CD4-positive, alpha-beta T cell treated with Interleukin-6 at 100 ng/mL for 8 hours (primary cell): ENCODE measurements at regions not wholly inside any gene's neighbourhood (a gene's known extent, or its start where the extent isn't known, plus 50 kb on each side); places are given as distances from the start of the nearest gene placed in this dataset.

Experiments
- DNase-seq: peaks from one replicate; pipeline ENCODE4 v3.0.0-alpha.2; 2020; ENCODE audit warnings: mixed read lengths, low spot score

DNA sequence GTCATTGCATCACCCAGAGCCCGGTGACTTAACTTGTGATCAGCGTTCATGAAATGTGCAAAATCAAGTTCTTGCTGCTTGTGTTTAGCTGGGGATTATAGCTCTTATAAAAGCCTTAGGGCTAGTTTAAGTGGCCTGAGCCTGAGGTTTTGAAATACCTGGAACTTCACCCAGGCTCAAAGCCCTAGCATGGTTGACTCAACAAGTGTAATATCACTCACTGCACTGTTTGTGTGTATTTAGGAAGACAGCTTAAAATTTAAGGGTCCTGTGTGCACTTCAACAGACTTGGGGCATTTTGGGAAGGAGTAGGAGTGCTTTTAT lies 489.5 kb downstream of the GATA3 start:
- no peak for DNase-seq

DNA sequence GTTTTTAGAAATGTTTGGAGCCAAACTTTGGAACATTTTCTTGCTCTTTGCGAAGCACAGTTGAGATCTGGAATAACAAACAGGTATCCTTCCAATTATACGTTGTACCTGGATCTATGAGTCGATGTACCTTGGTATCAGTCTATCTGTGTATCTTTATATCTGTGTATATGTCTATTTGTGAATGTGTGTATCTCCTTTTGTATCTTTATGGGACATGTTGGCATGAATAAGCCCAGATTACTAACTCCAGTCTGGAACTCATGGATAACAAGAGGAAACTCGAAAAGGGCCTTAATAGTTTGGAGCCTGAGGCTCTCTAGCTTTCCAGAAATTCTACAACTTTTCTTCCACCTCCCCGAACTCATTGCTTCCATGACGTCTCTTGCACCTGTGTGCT lies 490.0 kb downstream of the GATA3 start:
- no peak for DNase-seq

DNA sequence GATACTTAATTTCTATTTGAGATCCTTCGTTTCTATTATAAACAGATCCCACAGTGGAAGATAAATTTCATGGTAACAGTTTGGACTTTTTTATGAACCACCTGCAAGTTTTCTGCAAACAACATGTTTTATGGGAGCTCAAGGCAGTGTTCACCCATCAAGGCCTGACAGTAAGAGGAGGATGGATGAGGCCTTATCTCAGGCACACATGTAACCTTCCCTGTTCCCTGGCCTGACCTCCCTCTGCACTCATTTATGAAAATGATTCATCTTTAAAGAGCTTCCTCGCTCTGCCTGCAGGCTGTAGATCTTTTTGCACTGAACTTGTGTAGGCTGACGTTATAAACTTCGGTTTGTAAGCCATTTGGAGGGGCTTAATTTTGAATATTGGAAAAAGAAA lies 500.1 kb downstream of the GATA3 start:
- DNase-seq, result no peak

DNA sequence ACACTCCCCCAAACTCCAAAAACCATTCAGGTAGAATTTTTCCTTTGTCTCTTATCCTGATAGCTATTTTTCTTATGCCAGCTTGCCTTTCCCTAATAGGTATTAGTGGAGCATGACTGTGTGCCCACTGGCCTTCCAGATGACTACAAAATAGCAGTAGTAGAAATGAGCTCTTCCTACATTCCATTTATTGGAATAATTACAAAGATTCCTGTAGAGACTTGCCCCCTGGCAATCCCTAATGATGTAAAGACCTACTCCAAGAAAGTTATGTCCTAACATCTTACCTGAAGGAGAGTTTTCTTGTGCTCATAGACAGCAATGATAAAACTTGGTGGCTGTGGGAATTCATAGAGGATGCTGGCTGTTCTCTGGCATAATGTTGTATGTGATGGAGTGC lies 501.8 kb downstream of the GATA3 start:
- no peak for DNase-seq

DNA sequence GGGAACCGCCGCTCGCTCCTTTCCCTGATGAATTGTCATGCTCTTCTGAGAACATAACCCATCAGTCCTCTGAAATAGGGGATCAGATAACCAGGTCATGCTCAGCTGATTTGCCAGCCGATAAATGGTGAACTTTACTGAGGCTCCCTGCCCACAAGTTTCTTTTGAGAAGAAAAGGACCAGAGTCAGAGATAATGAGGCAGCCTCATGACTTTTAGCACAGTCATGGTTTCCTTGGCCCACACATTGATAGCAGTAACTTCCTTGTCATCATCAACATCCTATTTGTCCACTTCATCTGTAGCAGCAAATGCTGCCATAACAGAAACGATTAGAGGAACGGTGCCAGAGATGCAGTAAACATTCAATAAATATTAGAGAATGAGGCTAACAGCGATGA lies 509.0 kb downstream of the GATA3 start:
- no peak for DNase-seq

DNA sequence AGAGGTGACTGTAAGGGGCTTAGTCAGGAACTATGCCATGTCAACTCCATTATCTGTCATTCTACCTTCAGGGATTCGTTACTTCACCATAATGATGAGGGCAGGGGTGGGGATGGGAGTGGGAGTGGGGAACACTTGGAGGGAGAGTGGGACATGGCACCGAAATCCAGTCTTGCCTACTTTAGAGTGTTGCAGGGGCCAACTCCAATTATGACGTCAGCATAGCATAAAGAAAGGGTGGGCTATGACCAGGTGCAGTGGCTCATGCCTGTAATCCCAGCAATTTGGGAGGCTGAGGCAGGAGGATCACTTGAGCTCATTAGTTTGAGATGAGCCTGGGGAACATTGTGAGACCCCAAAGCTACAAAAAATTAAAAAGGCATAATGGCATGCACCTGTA lies 512.2 kb downstream of the GATA3 start:
- DNase-seq, result no peak

DNA sequence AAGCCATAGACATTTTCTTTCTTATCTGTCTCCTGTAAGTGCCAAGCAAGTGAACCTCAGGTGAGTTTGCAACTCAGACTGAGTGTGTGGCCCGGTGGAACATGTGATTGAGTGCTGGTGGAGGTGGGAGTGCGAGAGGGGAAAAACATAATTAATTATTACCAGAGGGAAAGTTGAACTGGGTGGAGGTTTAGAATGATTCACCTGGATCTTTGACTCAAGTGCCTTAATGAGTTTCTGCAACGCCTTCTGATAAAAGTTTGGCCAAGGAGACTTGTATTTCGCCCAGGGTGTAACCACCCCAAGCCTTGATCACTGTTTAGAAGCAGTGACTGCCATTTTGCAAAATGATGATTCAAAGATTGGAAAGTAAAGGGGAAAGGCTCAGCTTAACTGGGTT lies 513.9 kb downstream of the GATA3 start:
- DNase-seq, result no peak

DNA sequence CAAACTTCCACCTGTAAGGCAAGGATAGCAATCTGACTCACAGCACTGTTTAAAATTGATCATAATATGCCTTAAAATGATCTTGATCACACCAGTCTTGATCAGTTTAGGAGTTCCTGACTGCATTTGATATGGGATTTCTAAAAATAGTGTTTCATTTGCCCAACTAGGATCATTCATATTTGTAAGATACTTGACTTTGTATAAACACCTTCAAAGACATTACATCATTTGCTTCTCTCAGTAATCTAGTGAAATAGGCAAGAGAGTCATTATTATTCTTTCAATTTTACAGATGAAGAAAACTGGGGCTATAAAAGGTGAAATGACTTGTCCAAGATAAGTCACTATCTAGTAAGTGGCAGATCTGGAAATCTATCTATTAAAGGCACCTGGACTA lies 521.1 kb downstream of the GATA3 start:
- no peak for DNase-seq

DNA sequence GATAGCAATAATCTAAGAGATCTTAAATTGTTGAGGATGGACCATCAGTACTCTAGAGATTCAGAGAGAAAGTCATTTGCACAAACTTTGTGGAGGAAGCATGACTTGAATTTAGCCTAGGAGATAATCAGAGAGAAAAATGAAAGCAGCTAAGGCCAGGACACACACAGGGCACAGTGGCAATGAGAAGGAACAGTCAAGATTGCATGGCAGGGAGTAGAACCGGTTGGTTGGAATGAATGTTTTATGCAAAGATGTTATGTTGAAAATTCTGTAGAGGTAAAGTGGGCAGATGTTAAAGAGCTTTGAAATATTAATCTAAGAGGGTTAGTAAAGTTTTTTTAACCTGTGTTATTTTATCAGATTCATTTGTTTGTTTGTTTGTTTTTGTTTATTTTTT lies 521.8 kb downstream of the GATA3 start:
- DNase-seq, result no peak

DNA sequence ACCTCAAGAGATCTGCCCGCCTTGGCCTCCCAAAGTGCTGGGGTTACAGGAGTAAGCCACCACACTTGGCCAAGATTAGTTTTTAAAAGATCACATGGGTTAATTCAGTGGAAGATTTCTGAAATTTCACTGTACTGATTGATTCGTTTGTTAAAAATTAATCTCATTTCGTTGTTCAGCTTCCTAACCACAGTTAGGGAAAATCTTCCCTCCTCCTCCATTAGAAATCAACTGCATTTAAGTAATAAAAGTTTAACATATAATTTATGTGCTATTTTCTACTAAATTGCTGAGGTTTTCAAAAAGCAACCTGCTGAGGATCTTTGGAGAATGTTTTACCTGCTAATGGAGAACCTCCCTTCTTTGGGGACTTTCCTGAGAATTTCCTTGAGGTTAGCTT lies 522.4 kb downstream of the GATA3 start:
- DNase-seq, result no peak

DNA sequence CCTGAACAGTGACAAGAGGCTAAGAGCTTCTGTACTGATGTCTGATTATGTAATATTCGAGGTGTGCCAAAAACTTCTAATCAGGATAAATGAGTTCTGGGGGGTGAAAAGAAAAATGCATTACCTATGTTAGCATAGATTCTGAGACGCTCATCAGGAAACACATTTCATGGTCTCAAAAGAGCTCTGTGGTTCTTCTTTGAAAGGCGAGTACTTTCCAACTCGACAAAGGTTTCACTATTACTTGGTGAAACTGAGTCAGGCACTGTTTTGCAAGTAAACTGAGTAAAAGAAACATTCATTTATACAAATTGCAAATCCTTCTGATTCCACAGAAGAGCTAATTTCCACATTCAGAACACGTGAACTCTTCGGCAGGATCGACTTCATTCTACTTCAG lies 523.2 kb downstream of the GATA3 start:
- no peak for DNase-seq

DNA sequence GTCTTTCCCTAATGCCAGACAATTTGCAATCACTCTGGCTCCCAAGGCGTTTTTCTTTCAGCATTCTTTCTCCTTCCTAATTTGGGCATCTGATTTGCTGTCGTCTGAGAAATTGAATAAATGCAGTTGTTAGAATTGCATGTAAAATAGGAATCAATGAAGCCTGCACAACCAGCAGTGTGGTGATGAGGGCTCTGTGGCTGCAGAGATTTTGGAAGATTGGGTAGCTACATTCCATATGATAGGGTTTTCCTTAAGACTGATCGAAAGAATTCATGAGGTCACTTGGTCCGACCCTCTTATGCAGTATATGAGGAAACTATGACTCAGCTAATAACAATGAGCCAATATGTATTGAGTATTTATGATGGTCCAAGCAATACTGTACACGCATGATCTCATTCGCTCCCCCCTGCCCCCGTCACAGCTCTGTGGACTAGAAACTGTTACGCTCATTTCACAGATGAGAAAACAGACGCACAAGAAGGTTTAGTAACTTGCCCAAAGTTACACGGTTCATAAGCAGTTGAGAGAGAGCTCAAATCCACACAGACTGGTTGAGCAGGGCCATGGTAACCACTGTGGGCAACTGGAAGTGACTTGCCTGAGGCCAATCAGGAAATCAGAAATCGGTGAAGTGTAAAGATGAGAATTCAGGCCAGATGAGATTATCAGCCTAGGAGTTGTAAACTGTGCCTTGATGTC lies 527.2 kb downstream of the GATA3 start:
- no peak for DNase-seq

DNA sequence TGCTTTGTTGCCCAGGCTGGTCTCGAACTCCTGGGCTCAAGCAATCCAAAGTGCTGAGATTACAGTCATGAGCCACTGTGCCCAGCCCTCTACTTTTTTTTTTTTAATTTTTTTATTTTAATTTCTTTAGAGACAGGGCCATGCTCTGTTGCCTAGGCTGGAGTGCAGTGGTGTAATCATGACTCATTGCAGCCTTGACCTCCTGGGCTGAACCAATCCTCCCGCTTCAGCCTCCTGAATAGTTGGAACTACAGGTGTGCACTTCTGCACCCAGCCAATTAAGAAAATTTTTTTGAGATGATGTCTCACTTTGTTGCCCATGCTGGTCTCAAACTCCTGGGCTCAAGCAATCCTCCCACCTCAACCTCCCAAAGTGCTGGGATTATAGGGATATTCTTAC lies 528.6 kb downstream of the GATA3 start:
- DNase-seq, result no peak

DNA sequence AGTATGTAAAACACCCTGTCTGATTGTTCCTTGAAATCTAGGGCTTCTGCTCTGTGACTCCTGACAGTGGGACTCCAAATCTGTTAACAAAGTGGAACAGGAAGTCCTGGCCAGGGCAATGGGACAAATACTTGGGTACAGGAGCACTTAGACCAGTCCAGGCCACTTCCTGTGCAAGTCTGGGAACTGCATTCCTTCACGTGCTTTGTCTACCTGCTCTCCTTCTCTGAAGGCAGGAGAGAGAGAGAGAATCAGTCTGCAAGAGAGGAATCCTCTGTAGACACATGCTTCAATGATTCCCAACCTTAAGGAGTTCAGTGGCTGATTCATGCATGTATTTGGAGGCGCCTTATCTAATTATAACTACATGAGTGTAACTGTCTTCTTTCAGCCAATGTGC lies 530.2 kb downstream of the GATA3 start:
- no peak for DNase-seq

DNA sequence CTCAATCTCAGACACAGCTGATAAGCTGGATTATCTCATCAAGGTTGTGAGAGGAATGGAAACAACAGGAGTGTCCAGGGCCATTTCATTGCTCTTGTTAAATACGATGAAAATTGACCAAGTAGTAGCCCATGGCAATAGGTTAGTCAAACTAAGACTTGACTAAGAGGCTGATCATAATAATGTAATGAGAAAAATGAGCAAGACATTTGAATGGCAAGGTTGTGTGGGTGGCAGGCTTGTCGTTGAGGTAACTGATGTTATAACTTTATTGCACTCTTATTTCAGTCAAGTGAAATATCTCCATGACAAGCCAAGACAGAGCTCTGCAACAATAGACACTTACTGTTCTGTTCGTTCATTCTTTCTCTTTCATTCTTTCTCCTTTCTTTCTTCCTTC lies 532.0 kb downstream of the GATA3 start:
- DNase-seq, result no peak

DNA sequence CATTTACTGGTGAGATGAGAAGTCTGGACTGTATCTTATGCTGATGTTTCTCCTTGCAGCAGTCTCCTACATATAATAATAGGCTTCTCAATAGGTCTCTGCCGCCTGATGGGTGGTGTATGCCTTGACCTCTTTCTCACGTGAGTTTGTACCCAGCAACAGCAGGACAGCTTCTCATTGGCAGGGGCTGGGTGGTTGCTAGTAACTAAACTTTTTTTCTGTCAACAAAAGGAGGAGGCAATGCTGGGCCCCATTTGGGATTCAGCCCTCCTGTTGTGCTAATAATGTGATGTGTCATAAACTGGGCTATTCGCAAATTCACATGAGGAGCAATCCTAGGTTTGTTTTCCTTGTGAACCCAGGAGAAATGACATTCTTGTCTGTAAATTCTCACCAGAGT lies 533.6 kb downstream of the GATA3 start:
- DNase-seq, result no peak

DNA sequence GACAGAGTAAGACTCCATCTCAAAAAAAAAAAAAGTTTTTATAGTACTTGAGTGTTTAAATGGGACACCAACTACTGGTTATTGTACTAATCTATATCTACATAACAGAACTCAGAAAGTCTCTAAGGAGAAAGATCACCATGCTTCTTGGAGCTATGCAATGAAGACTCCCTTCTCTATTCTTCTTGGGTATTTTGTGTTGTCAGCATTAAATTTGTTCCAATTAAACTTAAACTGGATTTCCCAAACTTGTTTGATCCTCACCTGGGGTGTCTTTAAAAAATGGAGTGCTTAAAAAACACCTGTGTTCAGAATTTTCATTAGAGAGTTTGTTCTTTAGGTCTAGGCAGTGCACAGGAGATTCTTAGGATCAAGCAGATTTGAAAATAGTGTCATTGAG lies 536.0 kb downstream of the GATA3 start:
- no peak for DNase-seq

DNA sequence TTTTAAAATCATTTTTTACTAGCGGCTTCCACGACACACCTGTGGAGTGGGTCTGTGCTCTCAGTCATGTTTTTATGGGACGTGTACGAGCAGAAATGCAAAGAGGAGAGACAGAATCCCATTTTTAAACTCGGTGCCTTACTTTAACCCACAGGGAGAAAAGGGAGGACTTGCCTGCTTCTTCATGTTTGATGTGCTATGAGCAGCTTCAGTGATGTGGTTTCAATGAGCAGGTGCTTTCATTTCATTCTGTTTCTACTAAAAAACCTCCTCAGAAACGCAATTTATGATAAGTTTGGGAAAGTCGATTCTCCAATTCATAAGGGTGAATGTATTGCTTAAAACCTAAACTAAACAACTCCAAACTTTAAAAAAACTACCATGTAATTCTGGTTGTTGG lies 537.2 kb downstream of the GATA3 start:
- no peak for DNase-seq

DNA sequence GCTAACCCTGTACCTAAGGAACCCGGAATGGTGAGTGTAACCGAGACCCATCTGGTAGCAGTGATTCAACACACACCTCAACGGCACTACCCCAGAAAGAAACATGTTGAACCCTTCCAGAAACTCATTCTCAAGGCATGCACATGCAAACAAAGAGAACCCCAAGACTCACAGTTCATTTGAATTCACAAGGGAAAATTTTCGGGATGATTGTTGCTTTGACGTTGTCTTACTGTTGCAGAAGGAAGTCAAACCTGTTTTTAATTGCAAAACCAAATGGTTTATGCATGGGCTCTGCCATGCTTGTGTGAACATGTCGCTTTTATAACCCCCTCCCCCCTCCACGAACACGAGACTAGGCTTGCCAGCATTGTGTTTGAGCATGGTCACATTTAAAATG lies 539.7 kb downstream of the GATA3 start:
- DNase-seq, result no peak

DNA sequence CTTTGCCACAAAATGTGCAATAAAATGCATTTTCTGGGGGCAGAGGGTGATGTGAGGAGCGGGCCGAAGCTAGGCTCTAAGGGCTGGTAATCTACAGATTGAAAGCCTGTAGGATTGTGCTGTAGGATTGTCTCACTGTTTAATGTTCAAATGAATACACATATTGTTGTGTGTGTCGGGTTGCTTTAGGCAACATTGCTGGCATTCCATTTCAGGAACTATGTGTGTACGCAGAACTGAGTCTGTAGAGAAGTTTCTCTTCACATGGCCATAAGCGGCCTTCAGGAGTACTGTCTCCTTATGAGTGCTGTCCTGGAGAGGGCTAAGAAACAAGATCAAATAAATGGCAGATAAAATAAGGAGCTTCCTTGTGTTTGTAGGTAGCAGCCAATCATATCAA lies 540.2 kb downstream of the GATA3 start:
- DNase-seq, result no peak

DNA sequence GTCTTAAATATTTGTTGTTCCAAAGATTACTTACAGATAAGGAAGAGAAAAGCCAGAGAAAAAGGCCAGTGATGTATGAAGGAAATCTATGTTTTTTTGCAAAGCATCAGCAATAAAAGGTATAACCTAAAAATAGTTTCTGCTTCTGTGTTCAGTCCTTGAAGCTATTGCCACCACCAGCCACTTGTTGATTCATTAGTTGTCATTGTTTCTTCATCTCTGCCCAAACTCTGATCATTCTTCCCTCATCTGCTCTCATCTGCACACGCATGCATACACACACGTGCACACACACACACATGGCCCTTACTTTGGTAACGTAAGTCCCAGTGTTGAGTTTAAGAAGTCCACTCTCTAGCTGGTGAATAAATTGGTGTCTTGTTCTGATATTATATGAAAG lies 540.7 kb downstream of the GATA3 start:
- DNase-seq, result no peak

DNA sequence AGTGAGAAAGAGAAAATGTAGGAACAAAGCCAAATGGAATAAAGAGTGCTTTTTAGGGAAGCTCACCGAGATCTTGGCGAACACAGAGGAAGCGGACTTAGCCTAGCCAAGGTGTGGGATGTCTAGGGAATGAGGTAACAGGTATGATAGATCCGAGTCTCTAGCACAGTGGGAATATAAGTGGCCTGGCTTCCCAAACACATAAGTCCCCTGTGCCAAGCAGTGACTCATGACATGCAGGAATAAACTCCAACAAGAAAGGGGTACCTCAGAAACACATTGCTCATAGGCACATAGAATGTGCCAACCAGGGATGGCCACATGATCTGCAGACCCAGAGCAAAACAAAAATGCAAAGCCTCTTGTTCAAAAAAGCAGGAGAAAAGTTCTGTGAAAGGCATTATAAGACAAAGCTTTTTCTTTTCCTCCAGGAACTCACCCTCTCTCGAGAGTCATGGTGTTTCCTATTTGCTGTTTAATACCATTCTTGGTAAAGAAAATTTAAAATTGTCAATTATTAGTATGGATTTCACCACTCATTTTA lies 542.5 kb downstream of the GATA3 start:
- DNase-seq, result no peak

DNA sequence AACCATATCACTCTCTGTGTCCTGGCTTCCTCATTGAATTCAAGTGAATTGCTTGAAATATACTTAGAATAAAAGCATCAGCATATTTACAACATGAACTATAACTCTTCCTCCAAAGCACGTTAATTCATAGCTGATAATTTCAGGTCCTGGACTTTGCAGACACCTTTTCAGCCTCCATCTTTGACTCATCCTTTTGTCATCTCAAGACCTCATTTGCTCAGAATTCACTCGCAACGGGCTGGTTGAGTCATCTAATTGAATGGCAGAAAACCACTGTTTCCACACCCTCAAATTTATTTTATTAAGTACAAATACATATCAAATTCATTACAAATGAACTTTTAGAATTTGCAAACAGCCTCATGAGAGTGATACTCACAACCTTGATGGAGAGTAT lies 545.7 kb downstream of the GATA3 start:
- DNase-seq, result no peak

DNA sequence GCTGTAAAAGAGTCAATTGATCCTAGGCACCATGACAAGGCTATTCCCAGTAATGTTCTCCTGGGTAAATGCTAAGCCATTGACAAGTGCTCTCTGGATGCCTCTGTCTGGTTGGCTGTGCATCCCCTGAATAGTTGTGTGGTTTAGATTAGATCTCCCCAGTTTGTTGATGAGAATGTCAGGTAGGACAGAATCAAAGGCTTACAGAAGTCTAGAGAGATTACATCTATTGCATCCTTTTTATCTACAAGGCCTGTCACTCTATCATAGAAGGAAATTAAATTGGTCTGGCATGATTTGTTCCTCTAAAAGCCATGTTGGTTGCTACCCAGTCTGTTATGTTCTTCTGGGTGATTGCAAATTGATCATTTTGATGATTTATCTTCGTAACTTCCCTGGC lies 548.3 kb downstream of the GATA3 start:
- no peak for DNase-seq
